MM.1S (cell line): ENCODE measurements at regions not wholly inside any gene's neighbourhood (a gene's known extent, or its start where the extent isn't known, plus 50 kb on each side); places are given as distances from the start of the nearest gene placed in this dataset.

ENCODE experiments used
- DNase-seq: peaks from one replicate; pipeline ENCODE4 v3.0.0-alpha.2; 2015
- H2AFZ ChIP-seq: fragments of 300-600 bp; sonication (generic); 2 replicates; pipeline ENCODE4 v1.6.0; 2016; ENCODE audit warnings: antibody characterized with exemption, low read length
- H3F3A ChIP-seq: fragments of 300-600 bp; sonication (generic); 2 replicates; pipeline ENCODE4 v1.6.1; 2016; ENCODE audit warnings: mild to moderate bottlenecking, antibody characterized with exemption, low read length, moderate library complexity, mixed read lengths; ENCODE audit not compliant: insufficient read depth
- H3K27ac ChIP-seq: fragments of 300-600 bp; sonication (generic); 2 replicates; pipeline ENCODE4 v1.5.1; 2016; ENCODE audit warnings: mild to moderate bottlenecking, low read length
- H3K27me3 ChIP-seq: fragments of 300-600 bp; sonication (generic); replicated peaks from 2 replicates; pipeline ENCODE4 v1.6.0; 2016; ENCODE audit warnings: low read length; ENCODE audit not compliant: insufficient read depth
- H3K36me3 ChIP-seq: fragments of 300-600 bp; sonication (generic); replicated peaks from 2 replicates; pipeline ENCODE4 v1.6.1; 2016; ENCODE audit warnings: mild to moderate bottlenecking, low read length, mixed read lengths; ENCODE audit not compliant: insufficient read depth
- H3K4me1 ChIP-seq: fragments of 300-600 bp; sonication (generic); 2 replicates; pipeline ENCODE4 v1.6.1; 2016; ENCODE audit warnings: low read length, mixed read lengths
- H3K4me2 ChIP-seq: fragments of 300-600 bp; sonication (generic); 2 replicates; pipeline ENCODE4 v1.6.0; 2016; ENCODE audit warnings: low read depth, low read length
- H3K4me3 ChIP-seq: fragments of 300-600 bp; sonication (generic); 2 replicates; pipeline ENCODE4 v1.5.1; 2016; ENCODE audit warnings: low read length, mixed read lengths
- H3K79me2 ChIP-seq: fragments of 300-600 bp; sonication (generic); 2 replicates; pipeline ENCODE4 v1.6.1; 2016; ENCODE audit warnings: mixed run types, low read length, mixed read lengths
- H3K9ac ChIP-seq: fragments of 300-600 bp; sonication (generic); 2 replicates; pipeline ENCODE4 v1.6.1; 2016; ENCODE audit warnings: low read length, mixed read lengths
- H3K9me2 ChIP-seq: fragments of 300-600 bp; sonication (generic); replicated peaks from 2 replicates; pipeline ENCODE4 v1.6.1; 2016; ENCODE audit warnings: mild to moderate bottlenecking, low read length, mixed read lengths; ENCODE audit not compliant: insufficient read depth
- H3K9me3 ChIP-seq: fragments of 300-600 bp; sonication (generic); replicated peaks from 2 replicates; pipeline ENCODE4 v1.6.1; 2016; ENCODE audit warnings: mild to moderate bottlenecking, low read length, mixed read lengths; ENCODE audit not compliant: insufficient read depth
- H4K20me1 ChIP-seq: fragments of 300-600 bp; sonication (generic); 2 replicates; pipeline ENCODE4 v1.6.1; 2016; ENCODE audit warnings: mild to moderate bottlenecking, low read length, moderate library complexity, mixed read lengths; ENCODE audit not compliant: insufficient read depth
- EZH2 ChIP-seq: fragments of 300-600 bp; sonication (generic); optimal IDR thresholded peaks from 2 replicates; pipeline ENCODE3; 2017; ENCODE audit warnings: low read depth, mild to moderate bottlenecking, antibody characterized with exemption, low read length, mixed read lengths
- EZH2phosphoT487 ChIP-seq: fragments of 300-600 bp; sonication (generic); IDR thresholded peaks from 2 replicates; pipeline ENCODE4 v1.6.1; 2018; ENCODE audit warnings: antibody characterized with exemption, low read length
- TF ChIP-seq, protein P1 (sequence below): fragments of 300-600 bp; sonication (generic); IDR thresholded peaks from 2 replicates; pipeline ENCODE4 v1.5.1; 2016; ENCODE audit warnings: antibody characterized with exemption, low read length, mixed read lengths

DNA sequence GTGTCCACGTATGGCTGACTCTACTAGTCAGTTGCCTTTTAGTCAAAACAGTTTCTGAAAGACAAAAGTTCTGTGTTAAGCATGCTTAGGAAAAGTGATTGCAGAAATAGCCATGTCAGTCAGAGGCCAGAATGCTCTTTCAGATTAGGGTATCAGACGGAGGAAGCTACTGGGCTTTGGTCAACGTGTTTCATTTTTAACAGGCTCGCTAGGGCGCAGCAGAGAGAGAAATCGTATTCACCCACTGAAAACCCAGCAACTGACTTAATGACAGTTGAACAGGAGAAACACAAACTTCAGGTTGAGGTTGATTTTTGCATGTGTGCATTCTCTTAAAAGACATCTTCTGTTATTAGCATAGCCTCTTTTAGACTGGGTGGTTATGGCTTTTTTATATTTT lies 322.6 kb upstream of the KIAA1217 start:
- no peak for DNase-seq
- Histone ChIP-seq H3K27ac (no peak overlapping the region), H3K9ac (no peak overlapping the region), H3K4me1 (no peaks in the 10 kb centered on the region), H3K9me3 (no peaks in the 10 kb centered on the region), H2AFZ (no peak overlapping the region), H3K36me3 (no peaks in the 10 kb centered on the region; the same call in 1 of the 2 replicates), H3K4me2 (no peak overlapping the region), H3K27me3 (no peaks in the 10 kb centered on the region), H3K9me2 (no peaks in the 10 kb centered on the region), H3F3A (no peaks in the 10 kb centered on the region), H3K4me3 (no peak overlapping the region), H3K79me2 (no peaks in the 10 kb centered on the region), H4K20me1 (no peaks in the 10 kb centered on the region)
- TF ChIP-seq EZH2 = no peak
- TF ChIP-seq, protein P1, sequence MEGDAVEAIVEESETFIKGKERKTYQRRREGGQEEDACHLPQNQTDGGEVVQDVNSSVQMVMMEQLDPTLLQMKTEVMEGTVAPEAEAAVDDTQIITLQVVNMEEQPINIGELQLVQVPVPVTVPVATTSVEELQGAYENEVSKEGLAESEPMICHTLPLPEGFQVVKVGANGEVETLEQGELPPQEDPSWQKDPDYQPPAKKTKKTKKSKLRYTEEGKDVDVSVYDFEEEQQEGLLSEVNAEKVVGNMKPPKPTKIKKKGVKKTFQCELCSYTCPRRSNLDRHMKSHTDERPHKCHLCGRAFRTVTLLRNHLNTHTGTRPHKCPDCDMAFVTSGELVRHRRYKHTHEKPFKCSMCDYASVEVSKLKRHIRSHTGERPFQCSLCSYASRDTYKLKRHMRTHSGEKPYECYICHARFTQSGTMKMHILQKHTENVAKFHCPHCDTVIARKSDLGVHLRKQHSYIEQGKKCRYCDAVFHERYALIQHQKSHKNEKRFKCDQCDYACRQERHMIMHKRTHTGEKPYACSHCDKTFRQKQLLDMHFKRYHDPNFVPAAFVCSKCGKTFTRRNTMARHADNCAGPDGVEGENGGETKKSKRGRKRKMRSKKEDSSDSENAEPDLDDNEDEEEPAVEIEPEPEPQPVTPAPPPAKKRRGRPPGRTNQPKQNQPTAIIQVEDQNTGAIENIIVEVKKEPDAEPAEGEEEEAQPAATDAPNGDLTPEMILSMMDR = no peak
- TF ChIP-seq EZH2phosphoT487 = no peak

DNA sequence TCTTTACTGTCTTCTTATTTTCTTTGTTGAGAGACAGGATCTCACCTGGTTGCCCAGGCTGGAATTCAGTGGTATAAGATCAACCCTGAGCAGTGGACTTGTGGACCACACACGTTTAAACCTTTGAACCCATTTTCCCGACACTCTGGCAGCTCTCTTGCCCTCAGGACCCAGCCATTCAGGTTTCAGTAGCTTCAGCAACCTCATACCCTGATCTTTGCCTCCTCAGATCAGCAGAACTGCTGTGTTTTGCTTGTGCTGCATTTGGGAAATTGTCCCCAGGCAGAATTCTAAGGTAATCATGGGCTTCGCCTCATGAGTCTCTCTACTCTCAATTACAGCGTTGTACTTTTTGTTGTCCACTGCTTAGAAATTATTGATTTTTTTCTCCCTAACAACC lies 317.6 kb upstream of the KIAA1217 start:
- Histone ChIP-seq H3K79me2 (no peaks in the 10 kb centered on the region), H3K4me2 (no peak overlapping the region), H3K27ac (no peak overlapping the region), H3K27me3 (no peaks in the 10 kb centered on the region), H3F3A (no peaks in the 10 kb centered on the region), H3K9me3 (no peaks in the 10 kb centered on the region), H2AFZ (no peak overlapping the region), H3K9me2 (no peaks in the 10 kb centered on the region), H4K20me1 (no peaks in the 10 kb centered on the region), H3K9ac (no peak overlapping the region), H3K36me3 (no peaks in the 10 kb centered on the region; the same call in 1 of the 2 replicates), H3K4me1 (no peaks in the 10 kb centered on the region), H3K4me3 (no peak overlapping the region)
- no peak for DNase-seq
- TF ChIP-seq, protein P1 = no peak
- TF ChIP-seq EZH2phosphoT487 = no peak
- TF ChIP-seq EZH2 = no peak

DNA sequence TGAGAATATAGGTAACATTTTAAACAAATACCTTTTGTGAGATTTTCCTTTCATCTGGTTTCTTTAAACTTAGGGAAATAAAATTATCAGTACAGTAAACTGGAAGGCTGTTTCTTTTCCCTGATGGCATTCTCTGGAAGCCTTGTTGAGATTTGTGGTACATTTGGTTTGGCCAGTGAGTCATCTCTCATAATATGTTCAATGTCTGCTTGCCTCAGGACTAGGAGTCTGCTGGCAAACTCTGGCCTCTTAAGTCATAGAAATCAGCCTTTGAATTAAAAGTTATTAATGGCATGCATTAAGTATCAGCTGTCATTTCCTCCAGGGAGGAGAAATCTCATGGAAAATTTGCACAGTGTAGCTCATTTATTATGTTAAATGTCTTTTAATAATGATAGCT lies 316.6 kb upstream of the KIAA1217 start:
- Histone ChIP-seq H3K79me2 (no peaks in the 10 kb centered on the region), H4K20me1 (no peaks in the 10 kb centered on the region), H3K27me3 (no peaks in the 10 kb centered on the region), H3K4me1 (no peaks in the 10 kb centered on the region), H3K4me3 (no peak overlapping the region), H3K36me3 (no peaks in the 10 kb centered on the region; the same call in 1 of the 2 replicates), H3K27ac (no peak overlapping the region), H3K9me3 (no peaks in the 10 kb centered on the region), H3K4me2 (no peak overlapping the region), H2AFZ (no peak overlapping the region), H3K9me2 (no peaks in the 10 kb centered on the region), H3F3A (no peaks in the 10 kb centered on the region), H3K9ac (no peak overlapping the region)
- no peak for DNase-seq
- TF ChIP-seq, protein P1 = no peak
- TF ChIP-seq EZH2phosphoT487 = no peak
- TF ChIP-seq EZH2 = no peak
